ENCODE measurements at regions not wholly inside any gene's neighbourhood (a gene's known extent, or its start where the extent isn't known, plus 50 kb on each side); places are given as distances from the start of the nearest gene placed in this dataset.
"Not testable (repeated sequence)": the region's sequence is repeated elsewhere in the genome, so short reads cannot be mapped to it uniquely, and the experiment has no call there.

- Mint-ChIP-seq H3K4me3 (ENCODE audit: unreplicated experiment) (peak overlapping the region; percentile 23), H3K9me3 (ENCODE audit: low read depth) (peaks cover 4% of the 10 kb centered on the region), H3K4me1 (ENCODE audit: low read depth) (peaks cover 23% of the 10 kb centered on the region), H3K36me3 (ENCODE audit: low read depth) (no peaks in the 10 kb centered on the region), H3K27me3 (ENCODE audit: low read depth) (no peaks in the 10 kb centered on the region), H3K27ac (ENCODE audit: unreplicated experiment) (peak overlapping the region; percentile 95)
- no peak for DNase-seq (ENCODE audit: low spot score)
- no peak for TF ChIP-seq CTCF (IDR thresholded peaks at IDR 0.05)
Measured at GRCh38 chr3:153051427-153052095, 110.5 kb upstream of the RAP2B start.

- Mint-ChIP-seq H3K9me3 (ENCODE audit: low read depth) (peaks cover 4% of the 10 kb centered on the region), H3K4me1 (ENCODE audit: low read depth) (peaks cover 23% of the 10 kb centered on the region), H3K27me3 (ENCODE audit: low read depth) (no peaks in the 10 kb centered on the region), H3K36me3 (ENCODE audit: low read depth) (no peaks in the 10 kb centered on the region), H3K4me3 (ENCODE audit: unreplicated experiment) (peak overlapping the region; percentile 5), H3K27ac (ENCODE audit: unreplicated experiment) (peak overlapping the region; percentile 95)
- no peak for TF ChIP-seq CTCF (IDR thresholded peaks at IDR 0.05)
- DNase-seq (ENCODE audit: low spot score) = no peak
Measured at GRCh38 chr3:153052096-153052460, 109.9 kb upstream of the RAP2B start.

- Mint-ChIP-seq H3K4me1 (ENCODE audit: low read depth) (peaks cover 37% of the 10 kb centered on the region), H3K36me3 (ENCODE audit: low read depth) (no peaks in the 10 kb centered on the region), H3K27me3 (ENCODE audit: low read depth) (no peaks in the 10 kb centered on the region), H3K9me3 (ENCODE audit: low read depth) (peaks cover 4% of the 10 kb centered on the region), H3K27ac (ENCODE audit: unreplicated experiment) (no peak overlapping the region), H3K4me3 (ENCODE audit: unreplicated experiment) (no peak overlapping the region)
- DNase-seq (ENCODE audit: low spot score) = no peak
- TF ChIP-seq CTCF (IDR thresholded peaks at IDR 0.05) = no peak
Measured at GRCh38 chr3:153055217-153055616, 106.8 kb upstream of the RAP2B start.

GRCh38 chr3:153055779-153056178 is 106.2 kb upstream of the RAP2B start:
- Mint-ChIP-seq H3K27me3 (ENCODE audit: low read depth) (no peaks in the 10 kb centered on the region), H3K36me3 (ENCODE audit: low read depth) (no peaks in the 10 kb centered on the region), H3K9me3 (ENCODE audit: low read depth) (peaks cover 4% of the 10 kb centered on the region), H3K4me3 (ENCODE audit: unreplicated experiment) (no peak overlapping the region), H3K27ac (ENCODE audit: unreplicated experiment) (no peak overlapping the region), H3K4me1 (ENCODE audit: low read depth) (peaks cover 36% of the 10 kb centered on the region)
- no peak for DNase-seq (ENCODE audit: low spot score)
- no peak for TF ChIP-seq CTCF (IDR thresholded peaks at IDR 0.05)

GRCh38 chr3:153058031-153058688 is 103.9 kb upstream of the RAP2B start:
- H3K4me1 Mint-ChIP-seq (ENCODE audit: low read depth) = peaks cover 14% of the 10 kb centered on the region
- not testable (repeated sequence) for H3K4me3 Mint-ChIP-seq (ENCODE audit: unreplicated experiment)

GRCh38 chr3:153060346-153060745 is 101.7 kb upstream of the RAP2B start:
- no peaks in the 10 kb centered on the region for H3K36me3 Mint-ChIP-seq (ENCODE audit: low read depth)
- no peaks in the 10 kb centered on the region for H3K9me3 Mint-ChIP-seq (ENCODE audit: low read depth)
- no peak for TF ChIP-seq CTCF (IDR thresholded peaks at IDR 0.05)
- H3K27me3 Mint-ChIP-seq (ENCODE audit: low read depth) = no peaks in the 10 kb centered on the region
- no peak for DNase-seq (ENCODE audit: low spot score)
- peaks cover 14% of the 10 kb centered on the region for H3K4me1 Mint-ChIP-seq (ENCODE audit: low read depth)
- H3K27ac Mint-ChIP-seq (ENCODE audit: unreplicated experiment) = no peak overlapping the region
- no peak overlapping the region for H3K4me3 Mint-ChIP-seq (ENCODE audit: unreplicated experiment)

More at GRCh38 chr3:153058031-153058688, 103.9 kb upstream of the RAP2B start:
- not testable (repeated sequence) for DNase-seq (ENCODE audit: low spot score); H3K27me3 Mint-ChIP-seq (ENCODE audit: low read depth); H3K9me3 Mint-ChIP-seq (ENCODE audit: low read depth); H3K36me3 Mint-ChIP-seq (ENCODE audit: low read depth)
- peak overlapping the region; percentile 76 for H3K27ac Mint-ChIP-seq (ENCODE audit: unreplicated experiment)
